ENCODE measurements at regions not wholly inside any gene's neighbourhood (a gene's known extent, or its start where the extent isn't known, plus 50 kb on each side); places are given as distances from the start of the nearest gene placed in this dataset.

DNA sequence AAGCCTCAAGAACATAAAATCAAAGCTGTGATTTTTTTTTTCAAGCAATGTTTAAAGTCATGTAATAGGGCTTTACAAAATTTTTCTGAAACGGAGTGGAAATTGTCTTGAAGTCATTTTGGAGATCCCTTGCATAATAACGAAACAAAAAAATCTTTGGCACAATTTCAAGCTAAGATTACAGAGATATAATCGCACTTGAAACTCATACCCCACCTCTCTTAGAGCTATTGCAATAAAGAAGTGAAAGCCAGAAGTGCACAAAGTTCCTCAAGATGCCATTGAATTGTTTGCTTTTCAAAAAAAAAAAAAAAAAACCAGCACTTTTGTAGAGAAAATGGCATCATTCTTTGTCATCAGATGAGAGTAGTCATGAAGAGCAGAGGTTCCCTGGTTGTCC, 152.3 kb downstream of the PAX3 start:
- TF ChIP-seq CTCF (IDR thresholded peaks at IDR 0.05; ENCODE audit: poor library complexity): no peak
- no peak for TF ChIP-seq EZH2 (IDR thresholded peaks at IDR 0.05; ENCODE audit: borderline replicate concordance)
- TF ChIP-seq EZH2phosphoT487 (IDR thresholded peaks at IDR 0.05; ENCODE audit: low read depth, severe bottlenecking, unreplicated experiment): no peak

DNA sequence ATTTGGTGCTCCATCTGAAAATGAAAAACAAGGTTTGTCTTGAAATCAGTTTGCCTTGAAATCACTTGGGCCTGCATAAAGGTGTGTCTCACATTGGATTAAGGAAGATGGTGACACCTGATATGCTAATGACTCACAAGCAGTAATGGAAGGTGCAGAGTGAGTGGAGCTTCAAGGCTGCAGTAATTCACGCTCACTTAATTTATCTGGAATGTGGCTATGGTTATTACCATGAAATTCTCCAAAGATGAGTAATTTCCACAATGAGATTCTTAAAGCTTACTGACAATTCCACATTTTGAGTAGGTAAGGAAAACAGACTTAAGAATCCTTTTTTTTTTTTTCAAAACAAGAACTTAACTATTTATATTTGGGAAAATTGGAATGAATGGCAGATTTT, 156.8 kb downstream of the PAX3 start:
- no peak for TF ChIP-seq EZH2 (IDR thresholded peaks at IDR 0.05; ENCODE audit: borderline replicate concordance)
- no peak for TF ChIP-seq CTCF (IDR thresholded peaks at IDR 0.05; ENCODE audit: poor library complexity)
- no peak for TF ChIP-seq EZH2phosphoT487 (IDR thresholded peaks at IDR 0.05; ENCODE audit: low read depth, severe bottlenecking, unreplicated experiment)
- no peak overlapping the region for H3K4me3 ChIP-seq
- H3K79me2 ChIP-seq: no peaks in the 10 kb centered on the region
- DNase-seq (ENCODE audit: low spot score): no peak
- no peak overlapping the region for H2AFZ ChIP-seq
- no peaks in the 10 kb centered on the region for H3K9me2 ChIP-seq (replicated peaks; ENCODE audit: insufficient read depth)
- H3K27ac ChIP-seq: no peak overlapping the region
- H3K4me2 ChIP-seq: no peak overlapping the region
- H3K4me1 ChIP-seq (ENCODE audit: insufficient read depth): no peaks in the 10 kb centered on the region
- H3K9me3 ChIP-seq (ENCODE audit: low read depth): no peaks in the 10 kb centered on the region
- no peaks in the 10 kb centered on the region for H4K20me1 ChIP-seq (ENCODE audit: insufficient read depth, poor library complexity, severe bottlenecking)
- H3K27me3 ChIP-seq: no peaks in the 10 kb centered on the region
- WGBS (ENCODE audit: low lambda C conversion rate, missing lambda C conversion rate): 71% methylated on average over 1 of the region's 1 CpG
- H3K36me3 ChIP-seq (replicated peaks; ENCODE audit: insufficient read depth, low read depth): no peaks in the 10 kb centered on the region

More for the DNA sequence above, 152.3 kb downstream of the PAX3 start:
- no peaks in the 10 kb centered on the region for H3K27me3 ChIP-seq
- H3K79me2 ChIP-seq: no peaks in the 10 kb centered on the region
- WGBS (ENCODE audit: low lambda C conversion rate, missing lambda C conversion rate): 71% methylated on average over 3 of the region's 3 CpGs
- H3K4me3 ChIP-seq: no peak overlapping the region
- H3K36me3 ChIP-seq (replicated peaks; ENCODE audit: insufficient read depth, low read depth): no peaks in the 10 kb centered on the region
- no peak for DNase-seq (ENCODE audit: low spot score)
- no peaks in the 10 kb centered on the region for H3K9me3 ChIP-seq (ENCODE audit: low read depth)
- no peaks in the 10 kb centered on the region for H4K20me1 ChIP-seq (ENCODE audit: insufficient read depth, poor library complexity, severe bottlenecking)
- H3K4me1 ChIP-seq (ENCODE audit: insufficient read depth): no peaks in the 10 kb centered on the region
- no peak overlapping the region for H3K4me2 ChIP-seq
- no peak overlapping the region for H3K27ac ChIP-seq
- no peak overlapping the region for H2AFZ ChIP-seq
- H3K9me2 ChIP-seq (replicated peaks; ENCODE audit: insufficient read depth): no peaks in the 10 kb centered on the region

GRCh38 chr2:222136106-222136630, 162.6 kb downstream of the PAX3 start:
- H3K4me3 ChIP-seq: no peak overlapping the region
- no peak overlapping the region for H3K4me2 ChIP-seq
- no peaks in the 10 kb centered on the region for H4K20me1 ChIP-seq (ENCODE audit: insufficient read depth, poor library complexity, severe bottlenecking)
- WGBS (ENCODE audit: low lambda C conversion rate, missing lambda C conversion rate): 67% methylated on average over 5 of the region's 5 CpGs
- H3K4me1 ChIP-seq (ENCODE audit: insufficient read depth): no peaks in the 10 kb centered on the region
- H3K27ac ChIP-seq: no peak overlapping the region
- DNase-seq (ENCODE audit: low spot score): no peak
- H3K79me2 ChIP-seq: no peaks in the 10 kb centered on the region
- TF ChIP-seq EZH2 (IDR thresholded peaks at IDR 0.05; ENCODE audit: borderline replicate concordance): no peak
- TF ChIP-seq EZH2phosphoT487 (IDR thresholded peaks at IDR 0.05; ENCODE audit: low read depth, severe bottlenecking, unreplicated experiment): no peak
- no peak for TF ChIP-seq CTCF (IDR thresholded peaks at IDR 0.05; ENCODE audit: poor library complexity)
- no peaks in the 10 kb centered on the region for H3K9me3 ChIP-seq (ENCODE audit: low read depth)
- H2AFZ ChIP-seq: no peak overlapping the region
- H3K27me3 ChIP-seq: peaks cover 3% of the 10 kb centered on the region
- H3K36me3 ChIP-seq (replicated peaks; ENCODE audit: insufficient read depth, low read depth): no peaks in the 10 kb centered on the region
- no peaks in the 10 kb centered on the region for H3K9me2 ChIP-seq (replicated peaks; ENCODE audit: insufficient read depth)

DNA sequence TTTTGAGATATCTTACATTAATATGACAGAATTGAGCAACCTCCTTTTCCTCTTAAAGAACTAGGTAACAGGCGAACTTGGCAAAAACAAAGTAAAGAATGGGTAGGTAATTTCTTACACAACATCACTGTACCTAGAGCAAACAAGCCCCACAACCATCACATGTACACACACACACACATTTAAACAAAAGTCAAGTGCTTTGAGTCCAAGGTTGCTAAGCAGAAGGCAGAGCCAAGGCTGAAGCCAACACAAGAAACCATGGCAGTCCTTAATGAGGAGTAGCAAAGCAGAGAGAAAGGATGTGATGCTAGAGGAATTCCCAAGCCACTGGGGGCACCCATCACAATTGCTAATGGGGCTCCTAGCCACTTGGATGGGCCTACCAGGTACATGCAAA, 164.1 kb downstream of the PAX3 start:
- Histone ChIP-seq H3K79me2 (no peaks in the 10 kb centered on the region), H3K9me2 (replicated peaks; ENCODE audit: insufficient read depth) (no peaks in the 10 kb centered on the region), H3K27ac (no peak overlapping the region), H3K4me2 (no peak overlapping the region), H2AFZ (no peak overlapping the region), H4K20me1 (ENCODE audit: insufficient read depth, poor library complexity, severe bottlenecking) (no peaks in the 10 kb centered on the region), H3K9me3 (ENCODE audit: low read depth) (no peaks in the 10 kb centered on the region), H3K36me3 (replicated peaks; ENCODE audit: insufficient read depth, low read depth) (no peaks in the 10 kb centered on the region), H3K4me1 (ENCODE audit: insufficient read depth) (no peaks in the 10 kb centered on the region), H3K27me3 (peaks cover 3% of the 10 kb centered on the region), H3K4me3 (no peak overlapping the region)
- DNase-seq (ENCODE audit: low spot score): no peak
- TF ChIP-seq CTCF (IDR thresholded peaks at IDR 0.05; ENCODE audit: poor library complexity): no peak
- WGBS (ENCODE audit: low lambda C conversion rate, missing lambda C conversion rate): 88% methylated on average over 1 of the region's 1 CpG
